HG02571 (cell line): ENCODE measurements at regions not wholly inside any gene's neighbourhood (a gene's known extent, or its start where the extent isn't known, plus 50 kb on each side); places are given as distances from the start of the nearest gene placed in this dataset.
"Not testable (repeated sequence)": the region's sequence is repeated elsewhere in the genome, so short reads cannot be mapped to it uniquely, and the experiment has no call there.

Source experiments
- ATAC-seq: cut with Tn5 transposase; IDR thresholded peaks from one replicate; pipeline ENCODE4 v1.9.1; 2021; ENCODE audit warnings: mild to moderate bottlenecking, moderate library complexity; ENCODE audit not compliant: unreplicated experiment

DNA sequence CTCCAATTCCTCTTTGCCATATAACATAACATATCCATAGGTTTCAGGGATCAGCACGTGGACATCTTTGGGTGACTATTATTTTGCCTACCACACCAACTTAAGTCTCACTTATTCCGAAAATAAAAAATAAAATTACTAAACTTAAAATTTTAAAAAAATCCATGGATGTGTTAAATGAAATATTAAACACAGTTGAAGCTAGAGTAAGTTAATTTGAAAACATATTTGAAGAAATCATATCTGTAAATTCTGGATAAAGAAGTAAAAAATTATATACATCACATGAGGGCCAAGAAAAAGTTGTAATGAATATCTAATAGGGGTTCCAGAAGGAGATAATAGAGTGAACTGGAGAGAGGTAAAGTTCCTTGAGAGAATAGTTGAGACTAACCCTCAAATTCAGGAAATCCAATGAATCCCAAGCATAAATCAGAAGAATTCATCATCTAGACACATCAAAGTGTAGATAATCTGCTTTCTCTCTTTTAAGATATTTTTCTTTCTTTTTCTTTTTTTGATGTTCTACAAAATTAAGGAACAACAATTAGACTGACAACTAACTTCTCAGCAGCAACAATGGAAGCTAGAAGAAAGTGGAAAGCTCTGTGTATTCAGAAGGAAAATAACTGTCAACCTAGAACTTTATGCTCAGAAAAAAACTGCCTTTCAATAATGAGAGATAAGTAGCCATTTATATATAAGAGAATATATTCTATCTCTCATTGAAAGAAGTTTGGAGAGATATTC, 147.4 kb downstream of the ABHD5 start:
- ATAC-seq = no peak

- ATAC-seq = no peak
These were observed 148.1 kb downstream of the ABHD5 start for GRCh38 chr3:43838877-43839276.

DNA sequence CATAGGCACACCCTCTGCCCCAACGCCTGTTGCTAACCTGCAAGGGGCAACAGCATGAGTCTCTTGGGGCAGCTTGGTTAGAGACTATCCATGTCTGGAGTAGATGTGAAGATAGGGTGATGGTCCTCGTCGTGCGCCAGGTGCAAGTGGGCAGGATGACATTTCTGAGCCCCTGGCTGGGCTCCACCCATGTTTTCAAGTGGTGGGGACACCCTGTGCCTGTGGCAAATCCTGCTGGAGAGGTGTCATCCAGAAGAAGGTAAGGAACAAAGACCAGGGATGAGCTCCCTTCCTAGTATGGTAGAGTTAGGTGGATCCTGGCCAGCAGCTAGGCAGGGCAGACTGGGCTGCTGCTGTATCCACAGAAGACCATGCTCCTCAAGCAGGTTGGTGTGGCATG, 152.6 kb downstream of the ABHD5 start:
- ATAC-seq = no peak

DNA sequence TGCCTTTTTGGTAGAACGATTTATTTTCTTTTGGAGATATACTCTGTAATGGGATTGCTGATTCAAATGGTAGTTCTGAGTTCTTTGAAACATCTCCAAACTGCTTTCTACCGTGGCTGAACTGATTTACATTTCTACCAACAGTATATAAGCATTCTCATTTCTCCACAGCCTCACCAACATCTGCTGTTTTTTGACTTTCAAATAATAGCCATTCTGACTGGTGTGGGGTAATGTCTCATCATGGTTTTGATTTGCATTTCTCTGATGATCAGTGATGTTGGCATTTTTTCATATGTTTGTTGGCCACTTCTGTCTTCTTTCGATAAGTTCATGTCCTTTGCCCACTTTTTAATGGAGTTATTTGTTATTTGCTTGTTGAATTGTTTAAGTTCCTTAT, 154.0 kb downstream of the ABHD5 start:
- ATAC-seq = no peak

DNA sequence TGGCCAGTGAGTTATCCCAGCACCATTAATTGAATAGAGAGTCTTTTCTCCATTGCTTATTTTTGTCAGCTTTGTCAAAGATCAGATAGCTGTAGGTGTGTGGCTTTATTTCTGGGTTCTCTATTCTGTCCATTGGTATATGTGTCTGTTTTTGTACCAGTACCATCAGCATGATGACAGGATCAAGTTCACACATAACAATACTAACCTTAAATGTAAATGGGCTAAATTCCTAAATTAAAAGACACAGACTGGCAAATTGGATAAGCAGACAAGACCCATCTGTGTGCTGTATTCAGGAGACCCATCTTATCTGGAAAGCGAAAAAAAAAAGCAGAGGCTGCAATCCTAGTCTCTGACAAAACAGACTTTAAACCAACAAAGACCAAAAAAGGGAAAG, 154.8 kb downstream of the ABHD5 start:
- ATAC-seq = not testable (repeated sequence)

DNA sequence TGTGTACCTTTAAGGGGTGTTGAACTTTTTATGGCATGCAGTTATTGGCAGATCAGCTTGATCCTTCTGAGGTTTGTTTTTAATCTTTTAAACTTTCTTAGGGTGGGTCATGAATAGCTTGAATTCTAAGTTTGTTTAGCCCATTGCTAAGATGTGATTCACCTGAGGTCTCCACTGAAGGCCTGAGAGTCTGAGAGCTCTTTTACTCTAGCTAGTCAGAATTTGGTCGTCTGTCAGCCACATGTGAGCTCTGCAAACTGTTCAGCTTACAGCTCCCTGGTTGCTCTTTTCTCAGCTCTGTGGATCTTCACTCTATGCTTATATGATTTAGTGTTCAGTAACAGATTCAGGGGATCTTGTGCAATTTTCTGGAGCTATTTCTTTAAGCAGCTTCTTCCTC, 161.3 kb downstream of the ABHD5 start:
- no peak for ATAC-seq

DNA sequence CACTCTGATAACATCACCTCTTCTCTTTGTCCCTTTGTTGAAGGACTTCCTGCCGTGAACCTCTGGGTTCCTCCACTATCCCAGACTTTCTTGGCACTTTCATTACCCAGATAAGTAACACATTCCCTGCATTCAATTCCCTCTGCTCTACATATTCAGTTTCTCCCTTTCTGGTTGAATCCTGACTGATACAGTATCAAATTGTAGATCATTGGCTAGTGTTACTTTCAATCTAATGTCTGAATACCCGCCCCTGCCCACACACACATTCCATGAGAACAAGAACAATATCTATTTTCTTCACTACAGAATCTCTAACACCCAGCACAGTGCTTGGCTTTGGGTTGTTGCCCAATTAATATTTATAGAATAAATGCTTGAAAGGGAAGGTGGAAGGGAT, 163.5 kb downstream of the ABHD5 start:
- ATAC-seq = no peak

- no peak for ATAC-seq
These were observed 164.2 kb downstream of the ABHD5 start for GRCh38 chr3:43854916-43855315.

DNA sequence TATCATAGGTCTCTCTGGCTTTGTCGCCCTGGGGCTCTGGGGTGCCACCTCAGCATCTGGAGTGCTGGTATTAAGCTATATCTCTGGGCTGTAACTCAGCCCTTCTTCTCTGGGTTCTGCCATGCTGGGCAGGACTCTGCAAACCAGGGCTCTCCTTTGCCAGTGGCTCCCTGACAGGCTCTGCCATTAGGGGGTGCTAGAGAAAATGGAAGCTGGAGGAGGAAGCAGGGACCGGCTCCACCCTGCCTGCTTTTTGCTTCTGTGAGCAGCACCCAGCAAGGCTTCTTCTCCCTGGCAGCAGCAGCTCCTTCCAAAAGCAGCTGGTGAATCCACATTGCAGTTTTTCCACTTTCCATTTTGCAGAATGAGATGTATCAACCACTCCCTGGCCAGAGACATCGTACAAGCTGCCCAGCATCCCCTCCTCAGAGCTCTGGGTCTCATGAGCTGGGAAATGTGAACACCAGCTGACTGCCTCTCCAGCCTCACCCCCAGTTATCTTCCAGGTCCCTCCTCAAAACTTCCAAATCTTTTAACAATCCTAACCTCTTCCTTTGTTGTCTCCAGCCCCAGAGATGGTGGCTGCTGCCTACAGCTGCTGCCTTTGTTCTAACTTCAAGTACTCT, 165.0 kb downstream of the ABHD5 start:
- ATAC-seq = no peak

DNA sequence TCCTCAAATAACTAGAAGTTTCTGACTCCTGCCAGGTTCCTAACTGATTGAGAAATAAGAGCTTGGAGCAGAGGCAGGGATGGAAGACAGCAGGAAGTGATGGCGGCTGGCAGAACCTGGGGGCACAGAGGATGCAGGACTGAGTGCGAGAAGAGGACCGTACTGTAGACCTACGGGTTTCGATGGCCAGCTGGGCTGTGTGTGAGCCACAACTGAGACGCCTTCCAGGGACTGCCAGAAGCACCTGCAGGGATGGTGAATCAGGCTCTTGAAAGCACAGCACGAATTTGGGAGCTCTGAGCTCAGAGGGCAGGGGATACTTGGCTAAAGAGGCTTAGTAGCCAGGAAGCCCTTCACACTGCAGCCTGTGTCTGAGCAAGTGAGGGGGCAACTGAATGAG, 165.6 kb downstream of the ABHD5 start:
- ATAC-seq = no peak

DNA sequence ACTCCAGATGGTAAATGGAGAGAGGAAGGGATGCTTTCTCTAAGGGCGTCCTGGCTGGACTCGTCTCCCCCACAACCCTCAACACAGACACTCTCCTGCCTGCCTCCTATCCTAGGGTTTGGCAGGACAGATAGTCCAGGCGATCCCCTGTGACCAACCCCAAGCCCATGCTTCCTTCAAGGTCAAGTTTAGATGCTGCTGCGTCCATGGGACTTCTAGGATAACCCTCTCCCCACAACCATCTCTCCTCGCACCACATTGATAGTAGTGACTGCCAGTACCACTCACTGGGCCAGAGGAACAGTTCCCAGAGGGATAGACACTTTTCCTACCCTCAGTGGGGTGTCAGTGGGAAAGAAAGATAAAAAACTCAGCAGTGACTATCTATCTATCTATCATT, 166.0 kb downstream of the ABHD5 start:
- no peak for ATAC-seq

DNA sequence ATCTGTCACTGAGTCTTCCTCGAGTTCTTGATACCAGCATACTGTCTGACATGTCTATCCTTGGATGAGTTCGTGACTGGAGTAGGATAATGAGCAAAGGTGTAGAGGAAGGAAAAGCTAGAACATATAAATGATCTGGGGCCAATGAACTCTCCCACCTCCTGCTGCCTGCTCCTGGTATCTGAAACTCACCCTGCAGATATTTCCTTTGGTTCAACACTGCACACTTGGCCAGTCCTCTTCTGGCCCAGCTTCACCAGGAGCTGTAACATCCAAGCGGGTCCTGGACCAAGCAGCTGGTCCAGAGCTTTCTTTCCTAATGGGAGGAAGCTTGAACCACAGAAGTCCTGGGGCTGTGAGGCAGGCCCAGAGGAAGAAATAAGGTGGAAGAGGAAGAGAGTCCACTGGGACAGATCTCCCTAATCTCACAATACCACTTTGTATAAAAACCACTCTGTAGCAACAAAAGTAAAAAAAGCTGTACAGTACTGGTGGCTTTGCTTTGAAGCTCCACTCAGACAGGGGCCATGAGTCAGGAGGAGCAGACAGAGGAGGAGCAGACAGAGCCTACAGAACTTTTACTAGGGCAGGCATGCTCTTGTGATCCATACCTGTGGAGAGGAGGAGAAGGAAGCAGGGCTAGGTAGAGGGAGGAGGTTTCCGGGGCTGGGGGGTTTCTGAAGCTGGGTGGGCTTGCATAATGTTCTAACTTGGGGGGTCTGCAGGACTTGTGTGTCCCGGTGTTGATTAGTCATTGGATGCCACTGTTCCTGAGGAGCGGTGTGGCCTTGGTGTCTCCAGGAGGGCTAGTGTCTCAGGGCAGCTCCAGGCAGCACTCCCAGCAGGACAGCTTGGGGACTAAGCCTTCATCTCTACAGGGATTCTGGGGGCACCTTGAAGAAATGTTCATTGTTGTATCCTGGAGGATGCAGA, 166.9 kb downstream of the ABHD5 start:
- no peak for ATAC-seq

DNA sequence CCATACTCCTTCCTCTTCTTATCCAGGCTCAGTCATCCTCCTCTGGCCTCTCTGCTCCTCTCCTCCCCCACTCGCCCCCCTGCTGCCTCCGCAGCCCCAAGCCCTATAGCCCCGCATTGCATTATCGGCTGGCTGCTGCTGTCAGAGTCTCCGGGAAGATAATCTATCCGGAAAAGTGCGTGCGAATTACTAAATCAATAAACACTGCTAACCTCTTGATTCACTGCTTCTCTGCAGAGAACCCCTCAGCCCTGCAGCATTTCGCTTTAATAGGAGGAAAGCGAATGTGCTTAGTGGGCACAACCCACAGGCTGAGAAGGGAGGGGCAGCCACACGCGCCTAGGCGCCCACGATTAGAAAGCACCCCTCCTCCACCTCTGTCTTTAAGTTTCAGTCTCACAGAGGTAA, 167.6 kb downstream of the ABHD5 start:
- no peak for ATAC-seq

- ATAC-seq = no peak
These were observed 169.0 kb downstream of the ABHD5 start for GRCh38 chr3:43859766-43860165.

DNA sequence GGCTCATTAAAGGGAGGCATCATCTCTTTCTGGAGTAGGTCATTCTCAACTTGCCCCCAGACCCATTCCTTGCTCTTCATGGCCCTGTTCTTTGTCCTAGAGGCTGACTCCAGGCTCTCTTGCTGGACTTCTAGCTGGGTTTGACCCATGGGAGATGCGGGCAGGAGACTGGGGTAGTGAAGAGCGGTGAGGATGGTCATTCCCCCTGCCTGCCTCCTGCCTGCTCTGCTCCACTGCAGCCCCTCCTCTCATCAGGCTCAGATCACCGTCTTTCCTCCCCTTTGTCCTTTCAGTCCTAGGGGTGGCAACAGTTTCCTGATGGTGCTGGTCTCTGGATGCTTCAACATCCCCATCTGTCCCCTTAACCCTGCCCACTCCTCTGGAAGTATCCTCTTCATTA, 170.9 kb downstream of the ABHD5 start:
- ATAC-seq = no peak

GRCh38 chr3:43862470-43862869, 171.7 kb downstream of the ABHD5 start:
- ATAC-seq = no peak

DNA sequence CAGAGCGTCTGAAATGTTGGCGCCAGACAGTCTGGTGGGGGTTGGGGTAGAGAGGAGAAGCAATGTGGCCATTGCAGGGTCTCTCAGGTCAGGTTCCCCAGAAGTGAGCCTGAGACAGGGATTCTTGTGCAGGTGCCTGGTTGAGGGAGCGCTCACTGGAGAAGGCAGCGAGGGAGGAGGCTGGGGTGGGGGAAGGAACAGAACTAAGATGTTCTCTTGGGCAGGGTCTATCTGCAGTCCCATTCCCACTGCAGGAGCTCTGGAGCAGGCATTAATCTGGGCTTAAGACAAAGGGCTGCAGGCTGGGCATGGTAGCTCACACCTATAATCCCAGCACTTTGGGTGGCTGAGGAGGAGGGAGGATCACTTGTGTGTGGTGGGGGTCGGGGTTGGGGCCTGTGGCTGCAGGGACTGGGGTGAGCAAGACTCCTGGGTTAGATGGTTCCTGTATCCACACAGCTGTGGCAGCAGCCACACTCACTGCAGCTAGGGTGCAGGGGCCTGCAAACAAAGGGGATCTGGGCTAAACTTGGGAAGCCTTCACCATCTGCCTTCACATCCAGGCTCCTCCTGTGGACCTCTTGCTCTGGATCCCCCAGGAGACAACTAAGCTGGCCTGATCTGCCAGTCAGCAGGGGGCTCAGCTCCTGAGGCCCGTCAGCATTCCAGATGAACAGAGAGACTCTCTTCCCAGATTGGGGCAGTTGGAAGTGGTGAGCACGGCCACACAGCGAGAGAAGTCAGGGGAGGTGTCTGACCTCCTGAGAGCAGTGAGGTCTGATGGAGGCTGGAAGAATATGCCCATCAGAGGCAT, 172.5 kb downstream of the ABHD5 start:
- no peak for ATAC-seq

DNA sequence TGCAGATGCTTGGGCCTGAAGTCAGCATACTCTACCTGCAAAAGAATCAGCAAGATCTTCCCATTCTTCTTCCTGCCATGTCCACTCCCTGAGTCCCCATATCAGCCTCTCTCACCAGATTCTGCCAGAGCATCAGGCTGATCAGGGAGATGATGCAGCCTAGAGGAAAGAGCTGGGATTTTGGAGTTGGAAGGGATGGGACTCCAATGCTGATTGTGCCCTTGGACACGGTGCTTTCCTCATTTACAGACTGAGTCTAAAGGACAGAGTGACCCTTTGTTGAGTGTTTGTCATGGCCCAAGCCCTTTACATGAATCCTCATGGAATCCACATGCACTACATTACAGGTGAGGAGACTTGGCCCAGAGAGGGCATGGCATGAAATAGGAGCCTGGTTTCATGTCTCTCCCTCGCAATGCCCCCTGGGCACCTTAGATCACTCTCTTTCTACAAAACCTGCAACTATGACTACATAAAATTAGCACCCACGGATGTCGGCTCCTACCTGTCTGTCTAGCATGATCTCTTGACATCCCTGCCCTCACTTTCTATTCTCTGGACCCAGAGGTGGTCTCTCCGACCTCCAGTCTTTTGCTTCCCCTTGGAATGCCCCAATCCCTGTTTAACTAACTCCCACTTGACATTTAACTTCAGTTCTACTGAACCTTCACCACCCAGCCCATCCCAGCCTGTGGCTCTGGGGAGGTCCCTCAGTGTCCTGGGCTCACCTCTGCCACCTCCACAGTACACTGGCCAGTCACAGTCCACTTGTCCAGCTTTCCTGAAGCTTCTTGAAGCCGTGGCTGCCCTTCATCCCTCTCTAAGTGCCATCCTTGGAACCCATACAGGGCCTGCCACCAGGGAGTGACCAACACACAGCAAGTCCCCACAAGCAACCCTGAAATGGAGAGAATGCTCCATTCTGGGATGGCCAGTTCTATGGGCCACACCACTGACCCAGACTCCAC, 173.5 kb downstream of the ABHD5 start:
- no peak for ATAC-seq

GRCh38 chr3:43865351-43865750, 174.6 kb downstream of the ABHD5 start:
- ATAC-seq = no peak
